HEK293 (cell line): ENCODE measurements at regions not wholly inside any gene's neighbourhood (a gene's known extent, or its start where the extent isn't known, plus 50 kb on each side); places are given as distances from the start of the nearest gene placed in this dataset.

Source experiments
- KLF16 ChIP-seq: fragments of 450-650 bp; formaldehyde crosslinking; IDR thresholded peaks from 2 replicates; pipeline ENCODE4 v1.5.1; 2017; ENCODE audit warnings: missing biosample characterization, missing genetic modification characterization
- MZF1 ChIP-seq: fragments of 450-650 bp; formaldehyde crosslinking; IDR thresholded peaks from 2 replicates; pipeline ENCODE4 v1.5.1; 2017; ENCODE audit warnings: missing biosample characterization, missing genetic modification characterization, borderline replicate concordance

DNA sequence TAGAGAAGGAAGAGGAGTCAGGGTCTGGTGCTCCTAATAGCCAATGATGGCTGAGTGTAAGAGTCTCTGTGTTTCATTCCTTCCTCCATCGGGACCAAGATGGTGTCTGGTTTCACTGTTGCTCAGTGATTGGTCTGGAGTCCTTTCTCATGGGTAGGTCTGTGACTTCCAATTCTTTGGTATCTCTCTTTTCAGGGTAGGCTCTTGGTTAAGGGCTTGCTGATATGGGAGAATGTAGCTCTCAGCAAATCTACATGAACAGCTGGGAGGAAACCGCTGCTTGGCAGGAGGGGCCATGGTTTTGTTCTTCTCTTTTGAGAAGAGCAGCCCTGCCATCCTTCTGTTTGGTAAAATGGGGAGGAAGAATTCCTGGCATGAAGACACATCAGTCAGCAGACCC, 209.1 kb upstream of the PODXL start:
- TF ChIP-seq MZF1 (tag by site-specific recombination) (no peak), KLF16 (tag by site-specific recombination) (no peak)
